Panc1 (cell line): ENCODE measurements at regions not wholly inside any gene's neighbourhood (a gene's known extent, or its start where the extent isn't known, plus 50 kb on each side); places are given as distances from the start of the nearest gene placed in this dataset.

Source experiments
- ATAC-seq: fragments of 200-7000 bp; cut with Tn5 transposase; 2 replicates; pipeline ENCODE4 v1.9.1; 2020; ENCODE audit warnings: mild to moderate bottlenecking, moderate library complexity
- BruUV-seq: library from RNA; stranded (reverse); fragments of 400-500 nt; replicated peaks from 2 replicates; lab custom pipeline; 2021; lab: Mats Ljungman, UMichigan
- CTCF ChIA-PET: fragments of 300-600 bp; sonication (Branson Sonifier 250); formaldehyde crosslinking; loops from one replicate; lab custom pipeline; 2022; ENCODE audit warnings: antibody characterized with exemption; lab: Charles Lee
- POLR2A ChIA-PET: fragments of 300-600 bp; sonication (Branson Sonifier 250); formaldehyde crosslinking; loops from one replicate; lab custom pipeline; 2022; ENCODE audit warnings: antibody characterized with exemption; lab: Charles Lee
- DNase-seq: peaks from one replicate; pipeline ENCODE4 v3.0.0-alpha.2; 2010; ENCODE audit warnings: low read depth, low spot score
- H3K27ac ChIP-seq: 2 replicates; pipeline ENCODE4 v1.5.1; 2011; ENCODE audit warnings: mild to moderate bottlenecking, low read length, inconsistent platforms
- H3K27me3 ChIP-seq: fragments of 200-500 bp; sonication (Bioruptor generic); 2 replicates; pipeline ENCODE4 v1.6.0; 2014; ENCODE audit warnings: low read length, inconsistent platforms; ENCODE audit not compliant: control insufficient read depth, insufficient read depth
- H3K36me3 ChIP-seq: fragments of 200-500 bp; sonication (Bioruptor generic); 2 replicates; pipeline ENCODE4 v1.5.1; 2014; ENCODE audit warnings: inconsistent platforms, mild to moderate bottlenecking, low read length, moderate library complexity; ENCODE audit not compliant: control insufficient read depth, insufficient read depth
- H3K4me1 ChIP-seq: 2 replicates; pipeline ENCODE4 v1.5.1; 2011; ENCODE audit warnings: inconsistent platforms, mild to moderate bottlenecking, low read length, moderate library complexity; ENCODE audit not compliant: control insufficient read depth, insufficient read depth
- H3K4me3 ChIP-seq, 2 experiments: 2 replicates each; pipeline ENCODE4 v1.5.1; 2011 to 2012; ENCODE audit warnings: low read depth in 2 of 2, low read length in 2 of 2, mild to moderate bottlenecking in 2 of 2, inconsistent platforms in 1 of 2, moderate library complexity in 1 of 2
- H3K9me3 ChIP-seq: fragments of 200-500 bp; sonication (Bioruptor generic); 2 replicates; pipeline ENCODE4 v1.5.1; 2014; ENCODE audit warnings: low read depth, mild to moderate bottlenecking, inconsistent platforms, low read length, moderate library complexity; ENCODE audit not compliant: control insufficient read depth, insufficient read depth
- POLR2AphosphoS5 ChIP-seq: IDR thresholded peaks from 2 replicates; pipeline ENCODE4 v1.6.1; 2012; ENCODE audit warnings: mild to moderate bottlenecking, low read depth, low read length, moderate library complexity
- REST ChIP-seq, 2 experiments: IDR thresholded peaks; 2 replicates each; pipeline ENCODE4 v1.6.1; 2011 to 2012; ENCODE audit warnings: low read depth in 2 of 2, control low read depth in 1 of 2, low read length in 1 of 2, mild to moderate bottlenecking in 1 of 2, moderate library complexity in 1 of 2; ENCODE audit not compliant: insufficient read depth in 1 of 2
- SIN3A ChIP-seq: IDR thresholded peaks from 2 replicates; pipeline ENCODE4 v1.6.1; 2012; ENCODE audit warnings: low read depth, mild to moderate bottlenecking, low read length, moderate library complexity, borderline replicate concordance; ENCODE audit not compliant: insufficient read depth
- TCF7L2 ChIP-seq: IDR thresholded peaks from 2 replicates; pipeline ENCODE4 v1.6.1; 2011; ENCODE audit warnings: mild to moderate bottlenecking, low read depth, low read length, inconsistent platforms
- in situ Hi-C: cut with HindIII; loops from 2 replicates; pipeline ENCODE4 v1.10.0; 2016; ENCODE audit warnings: low sequenced_read_pairs, low pct_unique_long_range_greater_than_20kb
- intact Hi-C: fragments of 100-400 bp; cut with micrococcal nuclease; formaldehyde crosslinking; loops from one replicate; pipeline ENCODE4 v1.10.0; 2022; ENCODE audit not compliant: unreplicated experiment
- TF ChIP-seq, protein P1 (sequence below): fragments of 450-650 bp; IDR thresholded peaks from 2 replicates; pipeline ENCODE4 v1.5.1; 2017; ENCODE audit warnings: mild to moderate bottlenecking

DNA sequence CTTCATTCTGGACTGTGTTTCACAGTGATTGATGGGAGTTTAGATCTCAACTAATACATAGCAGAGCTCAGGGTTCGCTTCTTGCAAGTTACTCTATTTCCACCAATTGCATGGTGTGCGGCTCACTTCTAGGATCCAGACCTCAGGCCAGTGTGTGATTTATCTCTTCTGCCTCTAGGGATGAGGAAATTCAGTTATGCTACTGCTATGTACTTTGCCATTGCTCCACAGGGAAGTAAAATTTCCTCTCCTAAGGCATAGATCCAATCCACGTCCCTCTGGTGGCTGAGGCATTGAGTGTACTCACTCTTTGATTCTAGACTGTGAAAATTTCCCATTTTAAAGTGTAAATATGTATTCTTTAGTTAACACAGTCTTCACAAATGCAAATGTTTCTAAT, 214.1 kb downstream of the HS3ST3B1 start:
- Histone ChIP-seq H3K4me1 (no peaks in the 10 kb centered on the region), H3K4me3 (no peak overlapping the region), H3K27ac (no peak overlapping the region), H3K36me3 (no peaks in the 10 kb centered on the region), H3K9me3 (no peaks in the 10 kb centered on the region), H3K27me3 (no peaks in the 10 kb centered on the region)
- TF ChIP-seq, protein P1, sequence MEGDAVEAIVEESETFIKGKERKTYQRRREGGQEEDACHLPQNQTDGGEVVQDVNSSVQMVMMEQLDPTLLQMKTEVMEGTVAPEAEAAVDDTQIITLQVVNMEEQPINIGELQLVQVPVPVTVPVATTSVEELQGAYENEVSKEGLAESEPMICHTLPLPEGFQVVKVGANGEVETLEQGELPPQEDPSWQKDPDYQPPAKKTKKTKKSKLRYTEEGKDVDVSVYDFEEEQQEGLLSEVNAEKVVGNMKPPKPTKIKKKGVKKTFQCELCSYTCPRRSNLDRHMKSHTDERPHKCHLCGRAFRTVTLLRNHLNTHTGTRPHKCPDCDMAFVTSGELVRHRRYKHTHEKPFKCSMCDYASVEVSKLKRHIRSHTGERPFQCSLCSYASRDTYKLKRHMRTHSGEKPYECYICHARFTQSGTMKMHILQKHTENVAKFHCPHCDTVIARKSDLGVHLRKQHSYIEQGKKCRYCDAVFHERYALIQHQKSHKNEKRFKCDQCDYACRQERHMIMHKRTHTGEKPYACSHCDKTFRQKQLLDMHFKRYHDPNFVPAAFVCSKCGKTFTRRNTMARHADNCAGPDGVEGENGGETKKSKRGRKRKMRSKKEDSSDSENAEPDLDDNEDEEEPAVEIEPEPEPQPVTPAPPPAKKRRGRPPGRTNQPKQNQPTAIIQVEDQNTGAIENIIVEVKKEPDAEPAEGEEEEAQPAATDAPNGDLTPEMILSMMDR = no peak
- no peak for TF ChIP-seq TCF7L2
- TF ChIP-seq POLR2AphosphoS5 = no peak
- TF ChIP-seq SIN3A = no peak
- no peak for TF ChIP-seq REST (IDR thresholded peaks at IDR 0.05; ENCODE audit: insufficient read depth in 1 of 2, low read depth in 2 of 2, low read length in 1 of 2)
- BruUV-seq = no TSS peak
- intact Hi-C loops = no loop called here
- DNase-seq (no peak), ATAC-seq (no peak)
- CTCF ChIA-PET = no interaction called here
- POLR2A ChIA-PET = no interaction called here
- in situ Hi-C loops = no loop called here

GRCh38 chr17:14513835-14514234, 213.0 kb downstream of the HS3ST3B1 start:
- Histone ChIP-seq H3K4me1 (no peaks in the 10 kb centered on the region), H3K9me3 (no peaks in the 10 kb centered on the region), H3K4me3 (no peak overlapping the region), H3K36me3 (no peaks in the 10 kb centered on the region), H3K27me3 (no peaks in the 10 kb centered on the region), H3K27ac (no peak overlapping the region)
- ATAC-seq = no peak
- BruUV-seq = no TSS peak
- POLR2A ChIA-PET = no interaction called here
- no peak for TF ChIP-seq TCF7L2
- TF ChIP-seq SIN3A = no peak
- no peak for TF ChIP-seq POLR2AphosphoS5
- TF ChIP-seq, protein P1 = no peak
- no peak for TF ChIP-seq REST (IDR thresholded peaks at IDR 0.05; ENCODE audit: insufficient read depth in 1 of 2, low read depth in 2 of 2, low read length in 1 of 2)
- intact Hi-C loops (no loop called here), in situ Hi-C loops (no loop called here)
- CTCF ChIA-PET = no interaction called here
- no peak for DNase-seq
